ENCODE measurements at regions not wholly inside any gene's neighbourhood (a gene's known extent, or its start where the extent isn't known, plus 50 kb on each side); places are given as distances from the start of the nearest gene placed in this dataset.
A peak's percentile ranks its signal among the peaks of the same experiment; 100 is the strongest.

DNA sequence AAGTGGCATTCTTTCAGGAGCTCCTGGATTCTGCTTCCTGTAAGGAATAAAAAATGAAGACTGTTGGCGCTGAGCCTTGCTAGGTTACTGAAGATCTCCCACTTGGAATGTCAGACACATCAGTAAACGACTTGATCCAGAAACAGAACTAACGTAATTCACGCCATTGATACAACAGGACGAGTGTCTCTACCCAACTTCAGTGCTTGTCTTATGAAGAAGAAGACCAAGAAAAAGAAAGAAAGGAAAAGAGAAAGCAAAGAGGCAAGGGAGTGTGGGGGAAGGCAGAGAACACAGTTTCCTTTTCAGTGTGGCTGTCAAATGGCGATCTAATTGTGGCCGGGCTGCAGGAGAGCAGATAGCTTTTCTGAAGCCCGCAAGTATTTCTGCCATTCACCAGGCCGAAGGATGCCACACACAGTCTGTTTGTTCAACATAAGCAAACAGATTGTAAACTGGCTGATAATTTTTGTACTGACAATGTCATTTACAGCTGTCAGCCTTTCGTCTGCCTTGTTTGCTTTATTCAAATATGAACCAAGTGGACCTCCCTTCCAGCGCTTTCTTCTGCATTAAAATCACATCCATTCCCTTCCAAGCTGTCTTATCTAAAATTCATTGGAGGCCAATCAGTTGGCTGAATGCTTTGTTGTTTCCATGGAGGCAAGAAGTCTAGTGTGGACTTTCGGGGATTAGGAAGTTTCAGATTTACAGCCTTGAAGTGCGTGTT lies 180.6 kb downstream of the FOXA2 start:
- no peak for DNase-seq

GRCh38 chr20:22403022-22403631 lies 181.2 kb downstream of the FOXA2 start:
- peak; percentile 19 for DNase-seq

- DNase-seq, result no peak
Observed at GRCh38 chr20:22402550-22402949, 181.8 kb downstream of the FOXA2 start.

- DNase-seq, result no peak
Observed at GRCh38 chr20:22400440-22400839, 183.9 kb downstream of the FOXA2 start.

DNA sequence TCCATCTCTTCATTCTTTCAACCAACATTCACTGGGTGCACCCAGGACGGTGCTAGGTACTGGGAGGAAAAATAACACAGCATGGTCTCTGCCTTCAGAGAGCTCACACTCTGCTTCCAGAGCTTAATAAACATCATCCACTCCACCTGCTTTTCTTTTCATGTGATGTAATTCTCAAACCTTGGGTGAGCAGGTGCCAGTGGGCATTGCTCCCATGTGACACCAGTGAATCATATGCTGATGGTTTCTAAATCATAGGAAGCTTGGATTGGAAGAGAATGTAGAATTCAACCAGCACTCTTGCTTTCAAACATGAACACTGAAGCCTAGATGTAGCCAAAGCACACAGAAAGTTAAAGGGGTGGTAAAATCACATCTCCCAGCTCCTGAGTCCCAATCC lies 189.8 kb downstream of the FOXA2 start:
- no peak for DNase-seq

DNA sequence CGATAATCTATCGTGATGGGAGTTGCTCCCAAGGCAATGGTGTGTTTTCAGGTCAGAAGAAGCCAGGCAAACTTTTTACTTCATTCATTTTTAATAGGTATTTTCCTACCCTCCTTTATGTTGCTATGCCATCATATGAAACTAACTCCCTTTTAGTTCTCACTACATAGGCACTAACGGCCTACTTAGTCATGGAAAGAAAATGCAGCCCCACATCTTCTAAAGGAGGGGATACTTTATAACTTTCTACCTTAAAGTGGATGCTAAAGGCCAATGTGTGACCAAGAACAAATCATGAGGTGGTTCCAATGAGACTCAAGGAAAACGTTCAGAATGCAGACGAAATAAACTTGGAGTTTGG lies 193.8 kb downstream of the FOXA2 start:
- DNase-seq, result no peak

DNA sequence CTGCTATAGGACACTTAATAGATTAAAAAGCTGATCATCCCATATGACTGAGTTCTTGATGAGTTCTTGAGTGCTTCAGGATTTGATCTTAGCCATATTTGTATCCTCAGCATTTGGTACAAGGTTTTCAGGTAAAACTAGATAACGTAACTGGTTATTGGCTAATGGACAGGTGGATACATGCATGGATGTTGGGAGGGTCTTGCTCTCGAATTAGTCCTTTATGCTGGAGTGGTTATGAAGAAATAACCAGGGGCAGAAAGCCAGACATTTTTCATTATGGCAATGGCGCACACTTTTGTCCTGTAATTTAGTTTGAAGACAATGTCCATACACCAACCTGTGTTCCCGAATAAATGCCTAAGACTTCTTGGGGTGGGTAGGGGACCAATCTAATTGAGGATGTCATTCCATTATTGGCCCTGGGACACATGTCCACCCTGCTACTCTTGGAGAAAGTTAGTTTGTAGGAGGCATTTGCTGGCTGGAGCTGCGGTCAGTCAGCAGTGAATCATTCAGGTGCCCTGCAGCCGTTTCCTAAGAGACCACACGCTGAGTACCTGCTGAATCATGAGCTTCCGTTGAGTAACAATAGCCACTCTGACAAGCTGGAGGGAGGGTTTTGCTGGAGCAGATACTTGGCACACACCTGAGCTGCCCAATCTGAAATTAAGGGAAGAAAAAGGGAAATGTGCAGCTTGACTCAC lies 194.4 kb downstream of the FOXA2 start:
- no peak for DNase-seq

- DNase-seq, result no peak
Observed at GRCh38 chr20:22387452-22387851, 196.9 kb downstream of the FOXA2 start.

DNA sequence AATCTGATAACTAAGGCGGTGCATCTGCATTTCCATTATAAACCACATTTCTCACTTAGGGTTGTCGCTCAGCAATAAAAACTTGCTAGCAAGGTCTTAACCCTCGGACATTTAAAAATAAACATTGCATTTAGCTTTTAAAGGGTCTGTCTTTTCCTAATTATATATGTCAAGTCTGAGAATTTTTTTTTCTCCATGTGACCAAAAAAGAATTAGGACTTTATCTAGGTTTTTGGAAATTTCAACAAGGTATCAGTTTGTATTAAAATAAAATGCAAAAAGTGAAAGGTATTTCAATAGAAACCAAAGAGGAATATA lies 198.1 kb downstream of the FOXA2 start:
- DNase-seq, result no peak

- DNase-seq, result no peak
Observed at GRCh38 chr20:22385602-22386305, 198.6 kb downstream of the FOXA2 start.

- DNase-seq, result no peak
Observed at GRCh38 chr20:22384978-22385377, 199.4 kb downstream of the FOXA2 start.

DNA sequence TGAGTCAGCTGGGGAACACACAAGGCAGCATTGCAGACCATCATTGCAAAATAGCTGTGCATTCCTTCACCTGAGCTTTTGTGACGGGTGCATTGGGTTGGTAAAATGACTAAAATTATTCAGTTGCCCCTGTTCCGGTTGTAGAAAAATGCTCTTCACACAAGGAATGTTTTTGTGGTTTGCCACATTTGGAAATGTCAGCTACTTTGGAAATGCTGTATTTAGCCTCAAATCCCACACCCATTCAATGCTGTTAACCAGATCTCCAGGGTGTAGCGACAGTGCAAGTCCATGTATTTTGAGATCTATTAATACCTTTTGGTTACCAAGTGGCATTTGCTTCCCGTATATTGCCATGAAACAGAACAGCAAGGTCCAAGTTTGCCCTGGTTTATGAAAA lies 201.2 kb downstream of the FOXA2 start:
- no peak for DNase-seq

GRCh38 chr20:22382742-22383141 lies 201.6 kb downstream of the FOXA2 start:
- no peak for DNase-seq

- no peak for DNase-seq
Observed at GRCh38 chr20:22381812-22382416, 202.5 kb downstream of the FOXA2 start.

DNA sequence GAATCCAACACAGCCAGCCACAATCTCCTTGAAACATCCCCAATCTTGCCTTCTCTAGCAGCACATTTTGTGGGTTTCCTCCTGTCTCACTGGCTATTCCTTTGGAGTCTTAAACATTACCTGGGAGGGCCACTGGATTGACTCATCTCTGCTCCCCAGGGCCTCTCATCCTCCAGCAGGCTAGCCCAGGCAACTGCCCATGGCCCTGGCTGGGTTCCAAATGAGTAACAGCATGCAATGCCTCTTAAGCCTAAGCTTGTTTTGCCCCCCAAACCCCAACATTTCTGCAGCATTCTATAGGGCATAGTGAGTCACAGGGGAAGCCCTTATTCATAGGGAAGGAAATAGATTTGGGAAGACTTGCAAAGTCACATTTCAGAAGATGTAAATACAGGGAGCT lies 204.9 kb downstream of the FOXA2 start:
- DNase-seq, result no peak

DNA sequence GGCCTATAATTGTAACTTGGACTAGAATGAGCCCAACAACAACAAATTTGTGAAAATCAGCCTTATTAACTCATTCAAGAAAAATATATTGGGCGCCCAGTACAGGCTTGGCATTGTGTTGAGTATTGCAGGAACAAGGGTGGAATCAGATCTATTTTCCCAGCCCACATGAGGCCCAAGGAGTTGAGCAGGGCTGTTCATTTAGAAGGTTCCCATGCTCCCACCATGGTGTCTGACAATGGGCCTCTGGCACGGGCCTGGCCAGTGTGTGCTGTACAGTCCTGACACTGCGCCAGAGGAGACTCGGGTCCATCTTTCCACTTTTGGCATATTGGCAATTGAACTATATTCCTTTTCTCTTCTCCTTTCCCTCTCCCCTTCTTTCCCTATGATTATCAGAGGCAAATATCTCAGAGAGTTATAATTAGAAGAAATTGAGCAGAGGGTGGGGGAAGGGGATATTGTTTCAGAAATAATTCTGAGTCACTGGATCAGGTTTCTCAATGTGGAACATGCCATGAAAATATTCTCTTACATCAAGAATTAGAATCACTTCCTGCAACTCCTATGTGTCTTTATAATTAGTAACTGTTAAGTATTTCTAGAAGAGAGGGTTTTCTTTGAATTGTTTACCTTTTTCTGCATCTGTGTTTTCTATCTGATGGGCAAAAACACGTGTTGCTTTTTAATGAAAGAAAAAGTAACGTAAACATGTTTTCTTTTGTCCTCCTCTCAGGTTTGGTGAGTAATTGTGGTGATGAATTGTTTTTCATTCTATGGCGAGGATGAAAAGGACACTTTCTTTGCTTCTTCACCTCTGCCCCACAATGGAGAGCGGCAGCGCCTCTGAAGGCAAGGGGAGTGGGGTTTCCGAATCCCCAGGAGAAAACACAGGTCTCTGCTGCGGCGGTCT lies 209.4 kb downstream of the FOXA2 start:
- no peak for DNase-seq

GRCh38 chr20:22374066-22374465 lies 210.3 kb downstream of the FOXA2 start:
- no peak for DNase-seq

GRCh38 chr20:22373164-22373895 lies 211.0 kb downstream of the FOXA2 start:
- no peak for DNase-seq

DNA sequence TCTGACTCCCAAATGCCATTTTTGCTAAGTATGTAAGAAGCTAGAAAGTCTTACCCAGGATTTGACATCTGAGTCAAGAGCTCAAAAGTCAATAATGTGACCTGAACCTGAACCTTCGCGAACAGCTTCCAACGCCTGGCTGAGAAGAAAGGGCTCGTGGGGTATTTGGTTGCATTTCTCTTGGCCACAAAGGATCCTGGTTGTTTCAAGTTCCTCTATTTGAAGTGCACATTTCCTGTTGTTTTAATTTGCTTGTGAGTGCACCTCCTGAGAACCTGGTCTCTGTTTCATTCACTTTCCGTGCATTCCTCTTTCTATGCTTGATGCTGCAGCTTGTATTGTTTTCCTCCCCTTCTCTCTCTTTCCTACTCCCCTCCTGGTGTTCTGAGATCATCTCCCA lies 212.5 kb downstream of the FOXA2 start:
- DNase-seq, result no peak

GRCh38 chr20:22370137-22370536 lies 214.2 kb downstream of the FOXA2 start:
- DNase-seq, result no peak

- DNase-seq, result no peak
Observed at GRCh38 chr20:22369100-22369499, 215.3 kb downstream of the FOXA2 start.

- DNase-seq, result no peak
Observed at GRCh38 chr20:22368235-22368634, 216.1 kb downstream of the FOXA2 start.
